ENCODE measurements at regions not wholly inside any gene's neighbourhood (a gene's known extent, or its start where the extent isn't known, plus 50 kb on each side); places are given as distances from the start of the nearest gene placed in this dataset.

GRCh38 chr7:68833422-68833821 is 764.9 kb upstream of the AUTS2 start:
- Histone ChIP-seq H3K79me2 (replicated peaks; ENCODE audit: insufficient read depth) (no peaks in the 10 kb centered on the region), H3K9me2 (ENCODE audit: insufficient read depth) (no peaks in the 10 kb centered on the region), H4K20me1 (replicated peaks; ENCODE audit: insufficient read depth) (no peaks in the 10 kb centered on the region), H3K4me2 (no peak overlapping the region), H3K27me3 (ENCODE audit: insufficient read depth) (no peaks in the 10 kb centered on the region), H3K36me3 (ENCODE audit: insufficient read depth) (no peaks in the 10 kb centered on the region), H3K4me3 (no peak overlapping the region), H3F3A (replicated peaks; ENCODE audit: low read depth) (no peaks in the 10 kb centered on the region), H3K4me1 (ENCODE audit: insufficient read depth) (no peaks in the 10 kb centered on the region), H2AFZ (no peak overlapping the region), H3K27ac (ENCODE audit: low read depth) (no peak overlapping the region)
- DNase-seq (ENCODE audit: low spot score) (no peak), ATAC-seq (no peak)
- Mint-ChIP-seq H3K27ac (no peak overlapping the region), H3K9me3 (peaks cover 99% of the 10 kb centered on the region), H3K36me3 (ENCODE audit: low read depth) (peaks cover 52% of the 10 kb centered on the region), H3K4me3 (no peak overlapping the region), H3K27me3 (ENCODE audit: insufficient read depth, low read depth, poor library complexity) (peaks cover 4% of the 10 kb centered on the region), H3K4me1 (no peaks in the 10 kb centered on the region)
- TF ChIP-seq EZH2 (IDR thresholded peaks at IDR 0.05; ENCODE audit: low read depth, unreplicated experiment), result no peak
- no peak for TF ChIP-seq REST (IDR thresholded peaks at IDR 0.05; ENCODE audit: unreplicated experiment)
- TF ChIP-seq ETS1 (IDR thresholded peaks at IDR 0.05), result no peak
- no peak for TF ChIP-seq ZNF331 (CRISPR knock-in tag; IDR thresholded peaks at IDR 0.05; ENCODE audit: low read depth)
- TF ChIP-seq STAT1 (IDR thresholded peaks at IDR 0.05; ENCODE audit: unreplicated experiment), result no peak
- no peak for TF ChIP-seq ZNF462 (CRISPR knock-in tag; IDR thresholded peaks at IDR 0.05)
- no peak for TF ChIP-seq NANOG (IDR thresholded peaks at IDR 0.05; ENCODE audit: borderline replicate concordance)
- TF ChIP-seq CTCF (conservative IDR thresholded peaks at IDR 0.05; ENCODE audit: low read depth in 2 of 2), result no peak
- TF ChIP-seq EZH2phosphoT487 (IDR thresholded peaks at IDR 0.05; ENCODE audit: unreplicated experiment), result no peak
- TF ChIP-seq CREB1 (CRISPR knock-in tag; IDR thresholded peaks at IDR 0.05; ENCODE audit: low read depth), result no peak
- no peak for TF ChIP-seq JUNB (IDR thresholded peaks at IDR 0.05; ENCODE audit: unreplicated experiment)
- no peak for TF ChIP-seq ZNF114 (CRISPR knock-in tag; IDR thresholded peaks at IDR 0.05)
- TF ChIP-seq POLR2AphosphoS5 (IDR thresholded peaks at IDR 0.05; ENCODE audit: low read depth), result no peak
